K562 (cell line): ENCODE measurements at regions not wholly inside any gene's neighbourhood (a gene's known extent, or its start where the extent isn't known, plus 50 kb on each side); places are given as distances from the start of the nearest gene placed in this dataset.

ENCODE experiments used
- ATAC-seq: fragments of 200-7000 bp; cut with Tn5 transposase; 3 replicates; pipeline ENCODE4 v1.9.1; 2020; ENCODE audit warnings: moderate library complexity
- BruUV-seq: library from RNA; stranded (reverse); fragments of 400-500 nt; replicated peaks from 2 replicates; lab custom pipeline; 2021; lab: Mats Ljungman, UMichigan
- CTCF ChIA-PET: fragments of 300-600 bp; formaldehyde crosslinking; extraction: SDS; loops from one replicate; lab custom pipeline; 2021; ENCODE audit warnings: low intra/inter-chr PET ratio; lab: Yijun Ruan, JAX
- POLR2A ChIA-PET: fragments of 300-600, 350-650 bp; sonication (Branson Sonifier 250); formaldehyde crosslinking; extraction: SDS; loops from one replicate; lab custom pipeline; 2021; ENCODE audit warnings: antibody characterized with exemption, inconsistent platforms; lab: Yijun Ruan, JAX
- DNase-seq, 4 experiments: peaks; one replicate each; pipeline versions ENCODE4 v3.0.0 to v3.0.0-alpha.2; 2011 to 2018; ENCODE audit warnings: low spot score in 3 of 4, mixed read lengths in 3 of 4; ENCODE audit errors: extremely low read depth in 1 of 4
- FAIRE-seq: peaks from 2 replicates; lab custom pipeline; 2011; peaks lifted over from hg19 to GRCh38; lab: Jason Lieb, UNC
- H2AFZ ChIP-seq: 2 replicates; pipeline ENCODE4 v1.6.0; 2011; ENCODE audit warnings: low read depth, low read length, control low read depth, inconsistent platforms
- H3K27ac ChIP-seq: fragments of 200-600 bp; 3 replicates; pipeline ENCODE4 v1.8.0; 2011; ENCODE audit warnings: low read depth, mild to moderate bottlenecking, control low read depth, inconsistent platforms, low read length, moderate library complexity, mixed read lengths; ENCODE audit errors: extremely low read depth
- H3K27me3 ChIP-seq, 2 experiments: fragments of 300-600 bp in 1 of 2; 2 replicates in 1 of 2; 3 replicates in 1 of 2; pipeline versions ENCODE4 v1.6.0 to v1.8.0; 2011; ENCODE audit warnings: inconsistent platforms in 2 of 2, low read length in 2 of 2, mild to moderate bottlenecking in 1 of 2, mixed read lengths in 1 of 2, moderate library complexity in 1 of 2; ENCODE audit not compliant: control insufficient read depth in 2 of 2, insufficient read depth in 2 of 2
- H3K36me3 ChIP-seq: fragments of 300-600 bp; 3 replicates; pipeline ENCODE4 v1.8.0; 2011; ENCODE audit warnings: mild to moderate bottlenecking, low read length, inconsistent platforms; ENCODE audit not compliant: control insufficient read depth, insufficient read depth
- H3K4me1 ChIP-seq, 2 experiments: fragments of 200-600 bp in 1 of 2; replicated peaks in 1 of 2; 2 replicates in 1 of 2; 3 replicates in 1 of 2; pipeline versions ENCODE4 v1.5.1 to v1.8.0; 2011; ENCODE audit warnings: inconsistent platforms in 2 of 2, low read length in 2 of 2, mild to moderate bottlenecking in 1 of 2, mixed read lengths in 1 of 2, moderate library complexity in 1 of 2; ENCODE audit not compliant: control insufficient read depth in 2 of 2, insufficient read depth in 2 of 2
- H3K4me2 ChIP-seq: 2 replicates; pipeline ENCODE4 v1.6.1; 2011; ENCODE audit warnings: low read length, control low read depth, inconsistent platforms, mixed read lengths; ENCODE audit not compliant: insufficient read depth
- H3K4me3 ChIP-seq: fragments of 200-600 bp; sonication (generic), shearing (Covaris generic); 2 replicates; pipeline ENCODE4 v1.5.1; 2016; ENCODE audit warnings: control low read depth, inconsistent platforms
- H3K79me2 ChIP-seq: fragments of 200-600 bp; 3 replicates; pipeline ENCODE4 v1.8.0; 2011; ENCODE audit warnings: low read length, inconsistent platforms; ENCODE audit not compliant: control insufficient read depth, insufficient read depth
- H3K9ac ChIP-seq, 2 experiments: 2 replicates each; pipeline versions ENCODE4 v1.6.0 to v1.6.1; 2011; ENCODE audit warnings: low read depth in 2 of 2, low read length in 2 of 2, control low read depth in 1 of 2, inconsistent platforms in 1 of 2, mild to moderate bottlenecking in 1 of 2, mixed read lengths in 1 of 2; ENCODE audit not compliant: insufficient read depth in 1 of 2
- H3K9me1 ChIP-seq: one replicate; pipeline ENCODE4 v1.6.0; 2011; ENCODE audit warnings: inconsistent platforms, mild to moderate bottlenecking, low read length, moderate library complexity; ENCODE audit not compliant: control insufficient read depth, insufficient read depth
- H3K9me3 ChIP-seq: replicated peaks from 2 replicates; pipeline ENCODE4 v1.5.1; 2011; ENCODE audit warnings: low read depth, low read length, inconsistent platforms; ENCODE audit not compliant: control insufficient read depth, insufficient read depth
- H4K20me1 ChIP-seq: replicated peaks from 2 replicates; pipeline ENCODE4 v1.6.1; 2011; ENCODE audit warnings: low read length, inconsistent platforms, mixed read lengths; ENCODE audit not compliant: control insufficient read depth, insufficient read depth
- ARID3B ChIP-seq: fragments of 250-450 bp; sonication (Bioruptor Pico); IDR thresholded peaks from 2 replicates; pipeline ENCODE4 v1.4.0; 2020; ENCODE audit warnings: borderline replicate concordance
- CREB1 ChIP-seq, 2 experiments: sonication (generic) in 1 of 2; formaldehyde crosslinking in 1 of 2; IDR thresholded peaks; 2 replicates each; pipeline versions ENCODE4 v1.6.1 to v1.8.0; 2012 to 2022; ENCODE audit warnings: inconsistent platforms in 1 of 2, mild to moderate bottlenecking in 1 of 2, missing genetic modification reagents in 1 of 2, moderate library complexity in 1 of 2
- CREB5 ChIP-seq: fragments of 250-450 bp; sonication (Bioruptor Pico); IDR thresholded peaks from 2 replicates; pipeline ENCODE4 v1.5.0; 2020; ENCODE audit warnings: mild to moderate bottlenecking
- NR3C1 ChIP-seq: sonication (generic); formaldehyde crosslinking; IDR thresholded peaks from 2 replicates; pipeline ENCODE4 v1.8.1; 2022; ENCODE audit warnings: missing genetic modification reagents
- RB1 ChIP-seq: fragments of 450-650 bp; IDR thresholded peaks from 2 replicates; pipeline ENCODE4 v1.6.1; 2017; ENCODE audit warnings: low read depth, mild to moderate bottlenecking
- RBFOX2 ChIP-seq: fragments of 200-400 bp; formaldehyde crosslinking; IDR thresholded peaks from 2 replicates; pipeline ENCODE4 v1.6.1; 2017; ENCODE audit warnings: low read depth, mild to moderate bottlenecking, low read length, moderate library complexity
- USF2 ChIP-seq: sonication (generic); formaldehyde crosslinking; IDR thresholded peaks from 2 replicates; pipeline ENCODE4 v1.5.0; 2020; ENCODE audit warnings: missing genetic modification reagents
- ZNF318 ChIP-seq, 2 experiments: fragments of 450-650 bp; IDR thresholded peaks; 2 replicates each; pipeline ENCODE4 v1.6.1; 2016; ENCODE audit warnings: mild to moderate bottlenecking in 2 of 2, borderline replicate concordance in 1 of 2, low read depth in 1 of 2, moderate library complexity in 1 of 2
- ZNF347 ChIP-seq: fragments of 450-650 bp; formaldehyde crosslinking; IDR thresholded peaks from 2 replicates; pipeline ENCODE4 v1.4.0; 2020; ENCODE audit warnings: low read depth, mild to moderate bottlenecking, moderate library complexity
- WGBS: fragments of 100-300 bp; shearing (Covaris generic); methylation state at CpG from one replicate; pipeline ENCODE4 v1.1.6; 2016; ENCODE audit warnings: low coverage, mixed read lengths; ENCODE audit not compliant: insufficient coverage; ENCODE audit errors: missing lambda C conversion rate; 5-methylcytosine and 5-hydroxymethylcytosine counted together
- in situ Hi-C: fragments of 300-500 bp; cut with MboI; formaldehyde crosslinking; loops from 4 replicates; pipeline ENCODE4 v1.15.0; 2018; ENCODE audit warnings: inconsistent platforms, mixed read lengths
- intact Hi-C: fragments of 100-400 bp; cut with micrococcal nuclease; formaldehyde crosslinking; loops from 2 replicates; pipeline ENCODE4 v1.14.2; 2022

GRCh38 chr18:30381826-30382225 is 660.7 kb downstream of the DSC3 start:
- 0 out of 2 replicates have a peak, but pooled peaks cover 2% of the 10 kb centered on the region for H3K9me3 ChIP-seq
- no peak overlapping the region for H2AFZ ChIP-seq
- H3K9me1 ChIP-seq, result no peaks in the 10 kb centered on the region
- TF ChIP-seq CREB5 (CRISPR knock-in tag) (no peak), ZNF318 (IDR thresholded peaks at IDR 0.05; ENCODE audit: borderline replicate concordance in 1 of 2, low read depth in 1 of 2) (no peak), RB1 (no peak), CREB1 (IDR thresholded peaks at IDR 0.05) (no peak), CREB1 (CRISPR knock-in tag; IDR thresholded peaks at IDR 0.05) (no peak), RBFOX2 (no peak), NR3C1 (CRISPR knock-in tag) (no peak), ZNF347 (CRISPR knock-in tag) (no peak), USF2 (CRISPR knock-in tag) (no peak), ARID3B (CRISPR knock-in tag) (no peak)
- H4K20me1 ChIP-seq, result no peaks in the 10 kb centered on the region
- no peaks in the 10 kb centered on the region for H3K36me3 ChIP-seq
- ChIA-PET POLR2A (no interaction called here), CTCF (no interaction called here)
- no peak overlapping the region for H3K4me2 ChIP-seq
- no peaks in the 10 kb centered on the region for H3K4me1 ChIP-seq
- H3K79me2 ChIP-seq, result no peaks in the 10 kb centered on the region
- intact Hi-C loops (loop anchor here (10.0 kb wide), 1 partner anchor 293 kb away; no protein-coding TSS in a partner anchor), in situ Hi-C loops (no loop called here)
- WGBS, result 6% methylated on average over 2 of the region's 2 CpGs
- ATAC-seq (no peak), DNase-seq (no peak), FAIRE-seq (no peak)
- no peak overlapping the region for H3K4me3 ChIP-seq
- BruUV-seq, result no TSS peak
- no peak overlapping the region for H3K9ac ChIP-seq
- H3K27ac ChIP-seq, result no peak overlapping the region
- no peaks in the 10 kb centered on the region for H3K27me3 ChIP-seq
